Endothelial cell of umbilical vein (primary cell): ENCODE measurements at regions not wholly inside any gene's neighbourhood (a gene's known extent, or its start where the extent isn't known, plus 50 kb on each side); places are given as distances from the start of the nearest gene placed in this dataset.

ENCODE experiments used
- EZH2 ChIP-seq: IDR thresholded peaks from 2 replicates; pipeline ENCODE4 v1.6.1; 2012; ENCODE audit warnings: borderline replicate concordance, low read depth, mild to moderate bottlenecking, moderate library complexity, low read length, inconsistent platforms; ENCODE audit not compliant: severe bottlenecking
- JUN ChIP-seq: IDR thresholded peaks from 2 replicates; pipeline ENCODE4 v1.6.1; 2011; ENCODE audit warnings: borderline replicate concordance, low read depth; ENCODE audit not compliant: insufficient read length, insufficient read depth
- MAX ChIP-seq: IDR thresholded peaks from 2 replicates; pipeline ENCODE4 v1.6.1; 2011; ENCODE audit not compliant: insufficient read depth, insufficient read length
- MYC ChIP-seq: IDR thresholded peaks from one replicate; pipeline ENCODE4 v1.6.1; 2011; ENCODE audit warnings: mild to moderate bottlenecking, low read depth, low read length
- POLR2A ChIP-seq: IDR thresholded peaks from 2 replicates; pipeline ENCODE4 v1.6.1; 2012; ENCODE audit warnings: low read depth, mild to moderate bottlenecking, control low read depth, low read length
- POLR2AphosphoS5 ChIP-seq: IDR thresholded peaks from 2 replicates; pipeline ENCODE4 v1.6.1; 2012; ENCODE audit warnings: low read depth, mild to moderate bottlenecking, control low read depth, low read length, moderate library complexity; ENCODE audit not compliant: insufficient read depth
- TF ChIP-seq, protein P1 (sequence below), 2 donors: IDR thresholded peaks; 1 replicate in 1 of 2; 2 replicates in 1 of 2; pipeline ENCODE4 v1.5.1; 2011; ENCODE audit warnings: low read length in 2 of 2, mild to moderate bottlenecking in 2 of 2, moderate library complexity in 2 of 2, control low read depth in 1 of 2, inconsistent platforms in 1 of 2, low read depth in 1 of 2; ENCODE audit not compliant: insufficient read depth in 1 of 2; ENCODE audit errors: extremely low read depth in 1 of 2

GRCh38 chr12:124495194-124495983 lies 72.0 kb downstream of the NCOR2 start:
- TF ChIP-seq EZH2 = no peak
- TF ChIP-seq, protein P1, sequence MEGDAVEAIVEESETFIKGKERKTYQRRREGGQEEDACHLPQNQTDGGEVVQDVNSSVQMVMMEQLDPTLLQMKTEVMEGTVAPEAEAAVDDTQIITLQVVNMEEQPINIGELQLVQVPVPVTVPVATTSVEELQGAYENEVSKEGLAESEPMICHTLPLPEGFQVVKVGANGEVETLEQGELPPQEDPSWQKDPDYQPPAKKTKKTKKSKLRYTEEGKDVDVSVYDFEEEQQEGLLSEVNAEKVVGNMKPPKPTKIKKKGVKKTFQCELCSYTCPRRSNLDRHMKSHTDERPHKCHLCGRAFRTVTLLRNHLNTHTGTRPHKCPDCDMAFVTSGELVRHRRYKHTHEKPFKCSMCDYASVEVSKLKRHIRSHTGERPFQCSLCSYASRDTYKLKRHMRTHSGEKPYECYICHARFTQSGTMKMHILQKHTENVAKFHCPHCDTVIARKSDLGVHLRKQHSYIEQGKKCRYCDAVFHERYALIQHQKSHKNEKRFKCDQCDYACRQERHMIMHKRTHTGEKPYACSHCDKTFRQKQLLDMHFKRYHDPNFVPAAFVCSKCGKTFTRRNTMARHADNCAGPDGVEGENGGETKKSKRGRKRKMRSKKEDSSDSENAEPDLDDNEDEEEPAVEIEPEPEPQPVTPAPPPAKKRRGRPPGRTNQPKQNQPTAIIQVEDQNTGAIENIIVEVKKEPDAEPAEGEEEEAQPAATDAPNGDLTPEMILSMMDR (IDR thresholded peaks at IDR 0.05; ENCODE audit: extremely low read depth in 1 of 2, insufficient read depth in 1 of 2, low read depth in 1 of 2, low read length in 2 of 2) = no peak
- no peak for TF ChIP-seq MYC
- TF ChIP-seq POLR2AphosphoS5 = no peak
- TF ChIP-seq POLR2A = no peak
- no peak for TF ChIP-seq JUN
- TF ChIP-seq MAX = no peak
